Endodermal cell (in vitro differentiated cells): ENCODE measurements at regions not wholly inside any gene's neighbourhood (a gene's known extent, or its start where the extent isn't known, plus 50 kb on each side); places are given as distances from the start of the nearest gene placed in this dataset.

Experiments used
- DNase-seq: peaks from one replicate; pipeline ENCODE4 v3.0.0-alpha.2; 2017
- H3K27ac ChIP-seq: 2 replicates; pipeline ENCODE4 v1.5.1; 2013; ENCODE audit warnings: mild to moderate bottlenecking, low read depth, low read length, moderate library complexity
- H3K27me3 ChIP-seq: 2 replicates; pipeline ENCODE4 v1.6.1; 2013; ENCODE audit warnings: mild to moderate bottlenecking, low read length, moderate library complexity; ENCODE audit not compliant: insufficient read depth, control insufficient read depth, poor library complexity, severe bottlenecking
- H3K36me3 ChIP-seq: 2 replicates; pipeline ENCODE4 v1.7.0; 2013; ENCODE audit warnings: mild to moderate bottlenecking, low read length, moderate library complexity; ENCODE audit not compliant: control insufficient read depth, insufficient read depth
- H3K4me1 ChIP-seq: one replicate; pipeline ENCODE4 v1.7.0; 2013; ENCODE audit warnings: low read length; ENCODE audit not compliant: control insufficient read depth, insufficient read depth
- H3K4me3 ChIP-seq: 2 replicates; pipeline ENCODE4 v1.5.1; 2013; ENCODE audit warnings: mild to moderate bottlenecking, low read length, moderate library complexity
- H3K9ac ChIP-seq: 2 replicates; pipeline ENCODE4 v1.6.1; 2013; ENCODE audit warnings: mild to moderate bottlenecking, low read length, moderate library complexity; ENCODE audit not compliant: poor library complexity, severe bottlenecking; ENCODE audit errors: extremely low read depth
- H3K9me3 ChIP-seq: 2 replicates; pipeline ENCODE4 v1.6.1; 2013; ENCODE audit warnings: mild to moderate bottlenecking, low read length, moderate library complexity; ENCODE audit not compliant: control insufficient read depth
- H3K27ac Mint-ChIP-seq: 2 replicates; pipeline ENCODE4 v1.8.0; 2020; ENCODE audit warnings: mixed read lengths
- H3K27me3 Mint-ChIP-seq: 2 replicates; pipeline ENCODE4 v1.8.0; 2021; ENCODE audit warnings: mild to moderate bottlenecking, mixed read lengths; ENCODE audit not compliant: insufficient read depth
- H3K36me3 Mint-ChIP-seq: 2 replicates; pipeline ENCODE4 v1.8.0; 2020; ENCODE audit warnings: low read depth, mixed read lengths
- H3K4me1 Mint-ChIP-seq: 2 replicates; pipeline ENCODE4 v1.8.0; 2020; ENCODE audit warnings: mixed read lengths
- H3K4me3 Mint-ChIP-seq: 2 replicates; pipeline ENCODE4 v1.8.0; 2020; ENCODE audit warnings: mild to moderate bottlenecking, moderate library complexity, mixed read lengths
- H3K9me3 Mint-ChIP-seq: 2 replicates; pipeline ENCODE4 v1.8.0; 2020; ENCODE audit warnings: mild to moderate bottlenecking, mixed read lengths
- CTCF ChIP-seq: fragments of 200-600 bp; sonication (generic); conservative IDR thresholded peaks from 2 replicates; pipeline ENCODE4 v1.5.0; 2021; ENCODE audit warnings: antibody characterized with exemption, mild to moderate bottlenecking
- WGBS, 2 experiments: methylation state at CpG; one replicate each; pipeline versions ENCODE4 v1.1.5 to v1.1.7; 2013; ENCODE audit warnings: missing lambda C conversion rate in 2 of 2, mixed read lengths in 1 of 2; ENCODE audit not compliant: insufficient coverage in 1 of 2, insufficient read length in 1 of 2; 5-methylcytosine and 5-hydroxymethylcytosine counted together

GRCh38 chr10:8288600-8288999, 234.1 kb downstream of the GATA3 start:
- H3K9me3 Mint-ChIP-seq: no peaks in the 10 kb centered on the region
- H3K4me1 Mint-ChIP-seq: peaks cover 31% of the 10 kb centered on the region
- H3K4me3 Mint-ChIP-seq: no peak overlapping the region
- Histone ChIP-seq H3K4me1 (peaks cover 3% of the 10 kb centered on the region), H3K27me3 (no peaks in the 10 kb centered on the region), H3K9ac (no peak overlapping the region), H3K27ac (no peak overlapping the region), H3K36me3 (no peaks in the 10 kb centered on the region), H3K9me3 (no peaks in the 10 kb centered on the region), H3K4me3 (no peak overlapping the region)
- H3K36me3 Mint-ChIP-seq: no peaks in the 10 kb centered on the region
- no peak for TF ChIP-seq CTCF
- H3K27ac Mint-ChIP-seq: no peak overlapping the region
- WGBS, 2 experiments: 90 to 93% methylated on average over 8 to 9 of the region's 9 CpGs
- H3K27me3 Mint-ChIP-seq: peaks cover 2% of the 10 kb centered on the region
- no peak for DNase-seq

- Histone ChIP-seq H3K4me3 (no peak overlapping the region), H3K4me1 (peaks cover 3% of the 10 kb centered on the region), H3K9me3 (no peaks in the 10 kb centered on the region), H3K27ac (no peak overlapping the region), H3K27me3 (no peaks in the 10 kb centered on the region), H3K9ac (no peak overlapping the region), H3K36me3 (no peaks in the 10 kb centered on the region)
- no peak for DNase-seq
- no peak for TF ChIP-seq CTCF
- 46 to 62% methylated on average over 3 to 4 of the region's 4 CpGs for WGBS, 2 experiments
- Mint-ChIP-seq H3K4me3 (no peak overlapping the region), H3K9me3 (no peaks in the 10 kb centered on the region), H3K27ac (no peak overlapping the region), H3K27me3 (peaks cover 3% of the 10 kb centered on the region), H3K4me1 (peaks cover 31% of the 10 kb centered on the region), H3K36me3 (no peaks in the 10 kb centered on the region)
These were observed 234.9 kb downstream of the GATA3 start for GRCh38 chr10:8289186-8289924.

GRCh38 chr10:8294779-8295178, 240.3 kb downstream of the GATA3 start:
- H3K36me3 ChIP-seq: no peaks in the 10 kb centered on the region
- peaks cover 25% of the 10 kb centered on the region for H3K27me3 ChIP-seq
- peaks cover 11% of the 10 kb centered on the region for H3K4me1 ChIP-seq
- 90 to 100% methylated on average over 1 to 5 of the region's 5 CpGs for WGBS, 2 experiments
- H3K27ac Mint-ChIP-seq: no peak overlapping the region
- DNase-seq: no peak
- no peaks in the 10 kb centered on the region for H3K9me3 Mint-ChIP-seq
- no peak overlapping the region for H3K9ac ChIP-seq
- no peak for TF ChIP-seq CTCF
- H3K4me3 ChIP-seq: no peak overlapping the region
- peaks cover 31% of the 10 kb centered on the region for H3K4me1 Mint-ChIP-seq
- H3K9me3 ChIP-seq: no peaks in the 10 kb centered on the region
- peaks cover 49% of the 10 kb centered on the region for H3K27me3 Mint-ChIP-seq
- no peak overlapping the region for H3K4me3 Mint-ChIP-seq
- H3K27ac ChIP-seq: no peak overlapping the region
- no peaks in the 10 kb centered on the region for H3K36me3 Mint-ChIP-seq
